HG03060 (cell line): ENCODE measurements at regions not wholly inside any gene's neighbourhood (a gene's known extent, or its start where the extent isn't known, plus 50 kb on each side); places are given as distances from the start of the nearest gene placed in this dataset.

ENCODE experiments used
- ATAC-seq: cut with Tn5 transposase; IDR thresholded peaks from one replicate; pipeline ENCODE4 v1.9.1; 2021; ENCODE audit warnings: low read depth, moderate number of reproducible peaks; ENCODE audit not compliant: unreplicated experiment

DNA sequence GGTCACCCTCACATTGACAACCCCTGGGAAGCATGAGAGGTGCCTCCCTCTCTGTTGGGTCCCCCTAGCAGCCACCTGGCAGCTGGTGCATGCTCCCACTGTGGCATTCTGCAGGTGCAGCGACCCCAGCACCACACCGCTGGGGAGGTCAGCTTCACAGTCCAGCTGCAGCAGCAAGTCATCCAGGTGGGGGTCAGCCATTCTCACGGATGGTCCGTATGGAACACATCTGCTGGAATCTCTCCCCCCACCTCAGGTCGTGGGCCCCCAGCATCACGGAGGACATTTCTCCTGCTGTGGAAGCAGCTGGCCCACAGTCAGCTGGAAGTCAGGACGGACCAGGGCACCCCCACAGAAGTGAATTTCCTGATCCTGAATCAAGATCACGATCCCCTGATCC, 201.3 kb downstream of the COG6 start:
- ATAC-seq: no peak

DNA sequence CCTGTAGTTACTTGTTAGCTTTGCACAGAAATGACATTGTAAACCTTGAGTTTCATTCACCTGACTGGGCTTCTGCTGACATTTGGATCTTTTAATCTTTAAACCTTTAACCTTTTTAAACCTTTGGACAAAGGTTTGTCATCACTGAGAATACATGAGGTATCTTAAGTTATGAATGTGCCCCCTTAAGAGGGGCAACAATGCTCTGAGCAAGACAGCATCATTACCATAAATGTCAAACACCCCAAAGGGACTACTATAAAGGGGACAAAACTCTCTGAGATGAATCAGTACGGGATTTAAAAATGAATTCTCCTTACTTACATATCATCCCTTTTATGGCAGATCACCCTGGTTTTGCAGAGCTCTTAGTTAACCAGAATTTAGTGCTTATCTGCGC, 203.3 kb downstream of the COG6 start:
- ATAC-seq: no peak

DNA sequence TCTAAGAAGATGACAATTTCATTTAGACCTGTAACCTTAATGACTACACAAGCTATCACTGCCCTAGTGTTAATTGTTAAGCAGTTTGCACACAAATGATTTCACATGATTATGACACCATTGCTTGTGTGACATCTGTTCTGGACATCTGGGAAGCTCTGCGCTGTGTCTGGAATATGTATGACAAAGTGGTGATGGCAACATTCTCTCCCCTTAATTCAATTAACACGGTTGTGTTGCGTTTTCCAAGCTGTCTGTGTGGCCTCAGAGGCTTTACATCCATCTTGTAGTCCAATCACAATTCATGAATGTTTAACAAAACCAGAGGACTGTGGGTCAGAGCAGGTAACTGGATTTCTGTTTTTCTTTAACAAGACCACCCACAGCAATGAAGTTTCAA, 204.4 kb downstream of the COG6 start:
- no peak for ATAC-seq

DNA sequence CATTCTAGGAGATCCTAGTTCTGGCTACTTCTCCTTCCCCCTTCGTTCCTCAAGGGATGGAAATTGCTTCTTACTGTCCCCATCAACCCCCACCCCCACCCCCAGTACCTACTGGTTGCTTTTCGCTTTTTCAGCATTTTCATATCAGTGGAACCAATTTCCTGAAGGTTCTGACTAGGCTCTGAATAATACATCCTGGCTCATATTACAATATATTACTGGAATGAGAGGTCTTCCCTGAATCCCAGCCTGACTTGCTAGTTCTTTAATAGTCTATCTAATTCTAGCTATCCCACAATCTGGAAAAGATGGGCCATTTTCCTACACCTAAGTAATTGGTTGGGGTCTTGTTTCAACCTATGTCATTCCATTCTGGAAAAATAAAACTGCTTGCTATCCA, 207.4 kb downstream of the COG6 start:
- no peak for ATAC-seq

DNA sequence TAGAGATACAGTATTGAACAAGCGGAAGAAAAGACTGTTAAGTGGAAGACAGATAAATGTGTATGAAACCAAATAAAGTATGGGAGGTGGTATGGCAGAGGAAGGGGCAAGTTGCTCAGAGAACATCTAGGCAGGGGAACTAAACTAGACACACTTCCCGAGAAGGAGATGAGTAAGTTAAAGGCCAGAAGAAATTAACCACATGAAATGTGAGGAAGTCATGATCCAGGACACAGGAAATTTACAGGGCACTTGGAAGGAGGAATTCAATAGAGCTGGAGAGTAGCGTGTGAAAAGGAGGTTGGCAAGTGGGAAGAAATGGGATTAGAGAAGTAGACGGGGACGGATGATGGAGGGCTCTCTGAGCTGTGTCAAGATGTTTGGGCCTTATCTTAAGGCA, 208.8 kb downstream of the COG6 start:
- ATAC-seq: no peak

DNA sequence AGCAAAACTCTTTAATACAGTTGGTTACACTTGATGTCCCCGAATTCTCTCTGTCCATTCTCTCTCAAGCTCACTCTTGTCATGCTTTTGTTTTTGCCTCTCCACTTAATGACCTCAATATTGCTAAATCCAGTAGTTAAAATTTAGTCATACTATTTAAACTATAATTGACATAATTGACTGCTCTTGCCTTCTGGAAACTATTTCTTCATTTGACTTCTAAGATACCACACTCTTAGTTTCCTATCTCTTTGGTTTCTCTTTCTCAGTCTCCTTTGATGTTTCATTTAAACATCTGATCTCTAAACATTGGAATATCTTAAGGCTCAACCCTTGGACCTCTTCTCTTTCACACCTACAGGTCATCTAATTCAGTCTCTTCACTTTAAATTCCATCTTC, 211.3 kb downstream of the COG6 start:
- ATAC-seq: no peak

DNA sequence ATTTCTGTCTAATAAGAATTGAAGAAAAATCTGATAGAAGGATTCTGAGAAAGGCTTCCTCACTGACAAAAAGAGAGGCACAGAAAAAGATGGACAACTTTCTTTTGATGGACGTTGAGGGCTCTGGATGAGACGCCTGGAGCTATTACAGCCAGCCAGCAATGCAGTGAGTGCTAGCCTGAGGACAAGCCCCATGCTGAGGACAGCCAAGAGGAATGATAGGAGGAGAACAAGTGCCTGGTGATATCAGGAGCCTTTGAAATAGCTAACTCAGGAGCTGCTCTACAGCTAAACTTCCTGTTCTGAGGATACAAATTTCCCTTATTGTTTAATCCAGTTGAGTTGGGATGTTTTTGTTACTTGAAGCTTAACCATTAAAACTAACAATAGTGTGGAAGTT, 212.3 kb downstream of the COG6 start:
- ATAC-seq: no peak

DNA sequence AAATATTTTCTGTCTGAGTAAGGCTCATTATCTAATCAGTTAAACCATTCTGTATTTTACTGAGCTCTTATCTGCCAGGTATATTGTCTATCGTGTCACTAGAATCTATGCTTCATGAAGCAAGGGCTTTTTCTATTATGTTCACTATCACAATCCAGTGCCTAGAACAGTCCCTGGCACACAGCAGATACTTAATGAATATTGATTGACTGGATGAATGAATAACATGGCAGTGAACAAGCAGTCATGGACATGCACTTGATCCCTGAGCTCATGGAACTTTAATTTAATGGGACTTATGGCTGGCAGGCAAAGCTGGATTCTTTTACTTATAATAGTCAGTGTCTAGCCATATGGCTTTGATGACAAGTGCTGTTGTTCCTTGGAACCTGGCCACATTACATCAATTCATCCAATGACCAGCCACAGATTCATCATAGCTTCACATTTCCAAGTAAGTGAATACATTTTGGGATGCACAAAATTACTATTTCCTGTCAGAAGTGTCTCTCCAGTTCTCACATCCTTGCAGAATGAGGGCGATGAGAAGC, 214.8 kb downstream of the COG6 start:
- no peak for ATAC-seq

DNA sequence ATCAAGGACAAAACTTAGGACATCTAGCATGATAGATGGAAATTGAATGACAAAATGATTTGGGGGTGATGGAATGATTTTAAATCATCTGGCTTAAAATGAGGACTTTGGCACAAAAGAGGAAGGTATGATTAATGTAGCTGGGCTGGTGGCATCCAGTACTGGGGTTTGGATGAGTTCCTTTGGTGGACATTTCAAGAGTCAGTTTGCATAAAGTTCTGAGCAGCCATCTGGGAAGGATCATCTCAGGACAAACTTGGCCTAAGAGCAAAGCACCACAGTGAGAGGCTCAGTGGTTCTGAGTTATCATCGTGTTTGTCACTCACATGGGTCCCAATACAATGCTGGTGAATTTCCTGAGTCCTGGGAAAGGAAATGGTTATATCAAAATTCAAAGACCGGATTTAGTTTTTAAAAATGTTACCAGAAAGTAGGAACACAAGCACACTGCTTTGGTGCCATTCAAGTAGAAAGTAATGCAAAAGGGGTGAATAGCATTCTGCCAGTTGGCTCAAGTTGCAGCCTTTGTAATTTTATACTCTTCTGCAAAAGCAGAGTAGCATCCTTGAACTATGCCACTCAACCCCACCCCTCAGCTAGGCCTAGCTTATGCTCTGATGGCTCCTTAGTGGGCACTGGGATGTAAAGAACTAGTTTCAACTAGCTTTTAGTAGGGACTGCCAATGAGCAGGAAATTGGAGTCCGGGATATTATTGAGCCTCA, 219.0 kb downstream of the COG6 start:
- no peak for ATAC-seq

DNA sequence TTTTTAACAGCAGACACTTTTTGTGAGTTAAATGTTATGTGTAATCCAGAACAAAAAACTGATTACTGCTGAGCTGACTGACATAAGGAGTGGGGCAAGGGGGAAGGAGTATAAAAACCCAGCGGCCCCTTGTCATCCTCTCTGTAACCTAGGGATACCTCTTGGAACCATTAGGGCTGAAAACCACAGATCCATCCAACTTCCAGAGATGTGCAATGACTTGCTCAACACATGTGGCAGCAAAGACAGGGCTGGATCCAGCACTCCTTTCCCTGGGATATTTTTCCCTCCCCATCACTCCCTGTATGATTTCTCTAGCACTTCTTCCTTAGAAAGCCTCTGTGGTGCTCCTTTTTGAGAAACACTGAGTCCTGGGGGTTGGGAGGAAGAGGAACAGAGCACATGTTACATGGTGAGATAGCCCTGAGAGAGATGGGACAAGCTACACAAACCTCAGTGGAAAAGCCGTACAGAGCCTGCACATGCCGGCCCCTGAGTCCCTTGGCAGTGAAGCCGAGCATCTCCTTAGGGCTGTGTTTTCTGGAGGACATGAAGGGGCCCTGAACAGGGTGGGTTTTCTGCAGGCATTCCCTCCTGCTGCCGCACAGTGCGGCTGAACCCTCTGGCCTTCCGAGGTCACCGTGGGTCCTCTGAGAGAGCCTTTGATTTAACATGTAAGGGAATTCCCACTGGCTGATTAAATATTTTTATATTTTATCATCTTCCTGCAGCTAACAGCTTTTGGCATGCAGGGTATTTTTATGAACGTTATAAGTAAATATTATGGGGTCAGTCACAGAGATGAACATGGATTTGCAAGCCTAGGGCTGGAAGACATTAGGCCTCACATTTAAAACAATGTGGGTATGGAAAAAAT, 219.9 kb downstream of the COG6 start:
- ATAC-seq: no peak

DNA sequence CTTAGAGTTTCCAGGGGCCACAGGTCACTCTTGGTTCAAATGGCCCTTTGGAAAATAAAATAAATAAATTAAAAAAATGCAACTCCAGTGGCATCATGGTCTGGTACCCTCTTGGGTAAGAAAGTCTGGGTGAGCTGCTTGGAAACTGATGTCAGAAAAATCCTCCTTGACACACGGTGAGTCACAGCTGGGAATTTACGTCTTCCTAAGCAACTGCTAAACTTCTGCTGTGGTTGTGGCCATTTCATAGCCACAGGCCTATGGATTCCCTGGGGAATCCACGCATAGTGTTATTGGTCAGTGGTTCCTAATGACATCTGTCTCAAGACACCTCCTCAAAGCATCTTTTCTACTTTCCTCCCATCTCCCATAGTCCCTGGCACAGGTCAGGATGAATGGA, 220.8 kb downstream of the COG6 start:
- no peak for ATAC-seq

DNA sequence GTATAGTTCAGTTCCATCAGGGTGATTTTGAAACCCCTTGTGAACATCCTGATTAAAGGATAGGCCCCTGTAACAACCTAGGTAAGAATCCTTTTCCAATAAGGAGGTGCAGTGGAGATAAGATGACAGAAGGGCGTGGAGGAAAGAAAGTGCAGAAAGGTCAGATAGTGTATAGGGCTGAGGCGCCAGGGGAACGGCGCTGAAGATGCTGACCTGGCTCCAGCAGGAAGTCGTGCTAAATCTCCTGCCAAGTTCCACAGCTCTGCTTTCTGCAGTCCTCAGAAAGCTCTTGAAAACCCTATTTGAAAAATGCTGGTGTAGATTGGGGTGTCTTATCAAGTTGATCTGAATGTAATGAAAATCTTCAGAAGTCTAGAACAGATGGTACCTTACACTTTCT, 221.7 kb downstream of the COG6 start:
- no peak for ATAC-seq

DNA sequence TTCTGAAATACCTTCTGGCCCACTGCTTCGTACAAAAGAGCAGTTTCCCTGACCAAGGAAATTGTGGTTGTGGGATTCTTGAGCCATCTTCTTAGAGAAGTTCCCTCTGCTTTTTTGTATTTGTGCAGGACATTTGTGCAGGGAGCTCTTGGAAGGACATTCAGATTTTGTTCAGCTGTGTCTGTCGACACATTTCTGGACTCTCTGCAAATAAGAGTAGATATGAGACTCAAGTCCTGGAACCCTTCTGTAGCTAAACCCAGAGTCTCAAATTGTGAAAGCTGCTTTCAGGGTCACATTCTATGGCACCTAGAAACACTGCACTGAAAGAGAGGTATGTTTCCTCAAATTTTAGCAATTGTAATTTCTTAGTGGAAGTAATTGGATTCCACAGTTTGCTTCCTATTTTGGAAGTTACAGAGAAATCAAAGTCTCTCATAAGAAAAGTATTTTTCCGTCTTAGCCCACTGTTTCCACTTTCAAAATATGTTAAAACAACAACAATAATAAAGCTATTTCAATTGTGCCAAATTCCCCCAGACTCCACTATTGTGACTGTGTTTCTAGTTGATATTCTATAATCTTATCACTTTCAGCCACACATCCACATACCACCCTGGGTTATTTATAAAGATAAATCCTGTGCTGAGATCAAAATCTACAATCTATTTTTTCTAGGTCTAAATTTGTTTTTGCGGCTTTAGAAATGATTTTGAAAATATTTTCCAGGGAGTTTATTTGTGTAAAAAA, 224.0 kb downstream of the COG6 start:
- no peak for ATAC-seq

DNA sequence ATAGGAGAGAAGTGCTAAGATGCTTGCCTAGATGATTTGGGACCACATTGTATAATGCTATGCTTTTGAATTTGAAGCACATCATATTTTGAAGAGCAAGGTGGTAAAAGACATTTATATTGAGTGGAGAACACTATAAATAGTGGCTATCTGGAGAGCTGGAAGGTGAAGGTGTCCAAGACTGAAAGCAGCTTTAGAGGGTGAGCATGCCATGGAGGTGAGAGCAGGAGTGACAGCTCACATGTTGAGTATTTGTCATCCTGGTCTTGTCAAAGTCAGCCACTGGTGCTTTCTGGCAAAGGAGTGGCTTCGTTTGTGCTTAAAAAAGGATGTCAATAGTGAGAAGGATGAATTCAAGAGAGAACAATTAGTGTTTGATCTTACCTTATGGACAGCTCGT, 225.9 kb downstream of the COG6 start:
- no peak for ATAC-seq

DNA sequence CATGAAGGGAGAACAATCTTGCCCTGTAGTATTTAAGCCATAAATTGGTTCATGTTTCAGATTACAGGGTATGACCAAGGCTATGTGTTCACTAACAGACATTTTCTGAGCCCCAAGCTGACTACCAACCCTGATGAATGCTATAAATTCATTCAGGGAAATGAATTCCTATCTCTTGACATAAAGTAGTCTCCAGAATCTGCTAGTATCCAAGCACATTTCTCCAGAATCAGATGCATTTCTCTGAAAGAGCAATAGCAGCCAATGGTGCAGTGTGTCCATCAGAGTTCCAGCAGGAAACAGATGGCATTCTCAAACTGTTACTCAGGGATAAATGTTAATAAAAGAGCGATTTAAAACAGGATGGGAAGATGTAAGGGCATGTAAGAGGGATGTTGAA, 226.4 kb downstream of the COG6 start:
- ATAC-seq: no peak

DNA sequence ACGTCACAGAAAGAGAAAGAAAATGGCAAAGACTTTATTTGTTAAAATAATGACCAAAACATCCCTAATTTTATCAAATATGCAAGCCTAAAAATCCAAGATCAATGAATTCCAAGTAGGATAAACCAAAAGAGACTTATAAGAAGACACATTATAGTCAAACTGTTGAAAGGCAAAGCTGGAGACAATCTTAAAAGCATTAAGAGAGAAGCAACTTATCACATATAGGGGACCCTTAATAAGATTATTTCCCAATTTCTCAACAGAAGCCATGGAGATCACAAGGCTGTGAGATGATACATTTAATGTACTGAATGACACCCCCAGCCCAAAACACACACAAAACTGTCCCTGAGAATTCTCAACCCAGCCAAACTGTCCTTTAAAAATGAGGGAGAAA, 228.7 kb downstream of the COG6 start:
- ATAC-seq: no peak

DNA sequence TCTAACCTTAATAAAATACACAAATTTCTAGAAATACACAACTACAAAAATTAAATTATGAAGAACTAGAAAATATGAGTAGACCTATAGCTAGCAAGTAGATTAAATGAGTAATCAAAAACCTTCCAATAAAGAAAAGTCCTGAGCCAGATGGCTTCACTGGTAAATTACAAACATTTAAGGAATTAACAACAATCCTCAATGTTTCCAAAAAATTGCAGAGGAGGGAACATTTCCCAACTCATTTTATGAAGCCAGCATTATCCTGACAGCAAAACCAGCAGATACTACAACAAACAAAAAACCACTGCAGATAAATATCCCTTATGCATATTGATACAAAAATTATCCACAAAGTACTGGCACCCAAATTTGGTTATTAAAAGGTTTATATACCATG, 230.9 kb downstream of the COG6 start:
- no peak for ATAC-seq

DNA sequence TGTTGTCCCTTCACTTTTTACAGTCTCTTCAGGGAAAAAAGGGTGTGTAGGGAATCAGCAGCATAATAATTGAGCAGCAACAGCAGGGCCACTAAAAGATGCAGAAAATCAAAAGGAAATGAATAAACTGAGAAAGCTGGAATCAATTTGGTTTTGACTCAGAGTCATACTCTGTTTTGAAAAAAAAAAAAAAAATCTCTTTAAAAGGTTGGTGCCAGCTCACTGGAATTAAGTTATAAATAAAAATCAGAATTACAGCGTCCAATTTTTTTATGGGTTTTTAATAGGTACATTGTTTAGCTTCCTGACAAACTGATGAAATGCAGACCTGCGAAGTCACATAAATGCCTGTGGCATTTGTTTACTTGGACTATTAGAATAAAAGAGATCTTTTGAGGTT, 231.9 kb downstream of the COG6 start:
- no peak for ATAC-seq

DNA sequence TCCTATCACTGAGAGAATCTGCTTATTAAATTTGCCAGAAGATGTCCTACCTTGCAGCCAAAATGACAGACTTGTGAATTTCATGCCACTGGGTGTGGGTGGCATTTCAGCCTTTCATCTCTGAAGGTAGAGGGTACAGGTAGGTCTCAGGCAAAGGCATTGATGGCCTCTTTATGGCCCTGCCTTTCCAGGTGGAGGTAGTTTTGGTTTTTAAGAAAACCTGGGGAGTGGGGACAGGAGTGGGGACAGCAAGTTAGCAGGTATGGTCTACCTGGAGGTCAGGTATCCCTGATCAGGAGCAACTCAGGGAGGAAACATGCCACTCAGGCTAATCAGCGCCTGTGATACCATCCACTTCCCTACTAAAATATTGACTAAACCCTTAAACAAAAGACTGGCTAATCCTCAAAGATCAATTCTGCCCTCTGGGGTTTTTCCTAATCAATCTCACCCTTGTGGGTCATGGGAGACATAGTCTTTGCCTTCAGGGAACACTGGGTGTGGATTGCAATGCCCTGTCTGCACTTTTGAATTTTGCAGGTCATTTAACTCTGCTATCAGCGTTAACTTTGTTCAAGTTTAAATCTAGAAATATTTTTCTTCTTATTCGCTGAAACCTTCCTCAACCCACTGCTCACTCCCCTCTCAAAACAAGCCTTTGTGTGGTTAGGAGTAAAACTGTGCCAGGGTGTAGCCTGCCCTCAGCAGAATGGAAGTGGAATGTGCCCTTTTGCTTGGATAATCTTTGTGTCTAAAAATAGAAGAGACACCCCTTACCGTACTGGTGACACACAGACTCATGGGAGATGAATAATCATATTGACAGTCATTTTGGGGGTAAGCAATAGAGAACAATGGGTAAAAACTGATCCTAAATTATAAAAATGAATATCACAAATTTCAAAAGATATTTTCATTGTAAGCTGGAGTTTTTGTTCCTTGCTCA, 233.7 kb downstream of the COG6 start:
- no peak for ATAC-seq

DNA sequence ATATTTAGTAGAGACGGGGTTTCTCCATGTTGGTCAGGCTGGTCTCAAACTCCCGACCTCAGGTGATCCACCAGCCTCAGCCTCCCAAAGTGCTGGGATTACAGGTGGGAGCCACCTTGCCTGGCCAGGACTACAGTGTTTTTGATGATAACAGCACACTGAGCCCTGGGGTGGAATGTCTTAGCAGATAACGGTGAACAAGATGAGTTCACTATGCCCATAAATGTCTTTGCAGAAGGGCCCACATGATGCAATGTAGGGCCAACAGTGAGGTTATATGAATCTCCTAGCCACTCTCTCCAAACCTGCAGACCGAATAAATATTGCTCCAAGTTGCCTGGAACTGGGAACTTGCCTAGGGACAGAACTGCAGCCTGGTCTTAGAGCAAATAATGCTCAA, 235.1 kb downstream of the COG6 start:
- no peak for ATAC-seq
